Endodermal cell (in vitro differentiated cells): ENCODE measurements at regions not wholly inside any gene's neighbourhood (a gene's known extent, or its start where the extent isn't known, plus 50 kb on each side); places are given as distances from the start of the nearest gene placed in this dataset.

Experiments used
- DNase-seq: peaks from one replicate; pipeline ENCODE4 v3.0.0-alpha.2; 2017
- H3K27ac ChIP-seq: 2 replicates; pipeline ENCODE4 v1.5.1; 2013; ENCODE audit warnings: mild to moderate bottlenecking, low read depth, low read length, moderate library complexity
- H3K27me3 ChIP-seq: 2 replicates; pipeline ENCODE4 v1.6.1; 2013; ENCODE audit warnings: mild to moderate bottlenecking, low read length, moderate library complexity; ENCODE audit not compliant: insufficient read depth, control insufficient read depth, poor library complexity, severe bottlenecking
- H3K36me3 ChIP-seq: 2 replicates; pipeline ENCODE4 v1.7.0; 2013; ENCODE audit warnings: mild to moderate bottlenecking, low read length, moderate library complexity; ENCODE audit not compliant: control insufficient read depth, insufficient read depth
- H3K4me1 ChIP-seq: one replicate; pipeline ENCODE4 v1.7.0; 2013; ENCODE audit warnings: low read length; ENCODE audit not compliant: control insufficient read depth, insufficient read depth
- H3K4me3 ChIP-seq: 2 replicates; pipeline ENCODE4 v1.5.1; 2013; ENCODE audit warnings: mild to moderate bottlenecking, low read length, moderate library complexity
- H3K9ac ChIP-seq: 2 replicates; pipeline ENCODE4 v1.6.1; 2013; ENCODE audit warnings: mild to moderate bottlenecking, low read length, moderate library complexity; ENCODE audit not compliant: poor library complexity, severe bottlenecking; ENCODE audit errors: extremely low read depth
- H3K9me3 ChIP-seq: 2 replicates; pipeline ENCODE4 v1.6.1; 2013; ENCODE audit warnings: mild to moderate bottlenecking, low read length, moderate library complexity; ENCODE audit not compliant: control insufficient read depth
- H3K27ac Mint-ChIP-seq: 2 replicates; pipeline ENCODE4 v1.8.0; 2020; ENCODE audit warnings: mixed read lengths
- H3K27me3 Mint-ChIP-seq: 2 replicates; pipeline ENCODE4 v1.8.0; 2021; ENCODE audit warnings: mild to moderate bottlenecking, mixed read lengths; ENCODE audit not compliant: insufficient read depth
- H3K36me3 Mint-ChIP-seq: 2 replicates; pipeline ENCODE4 v1.8.0; 2020; ENCODE audit warnings: low read depth, mixed read lengths
- H3K4me1 Mint-ChIP-seq: 2 replicates; pipeline ENCODE4 v1.8.0; 2020; ENCODE audit warnings: mixed read lengths
- H3K4me3 Mint-ChIP-seq: 2 replicates; pipeline ENCODE4 v1.8.0; 2020; ENCODE audit warnings: mild to moderate bottlenecking, moderate library complexity, mixed read lengths
- H3K9me3 Mint-ChIP-seq: 2 replicates; pipeline ENCODE4 v1.8.0; 2020; ENCODE audit warnings: mild to moderate bottlenecking, mixed read lengths
- WGBS, 2 experiments: methylation state at CpG; one replicate each; pipeline versions ENCODE4 v1.1.5 to v1.1.7; 2013; ENCODE audit warnings: missing lambda C conversion rate in 2 of 2, mixed read lengths in 1 of 2; ENCODE audit not compliant: insufficient coverage in 1 of 2, insufficient read length in 1 of 2; 5-methylcytosine and 5-hydroxymethylcytosine counted together
- TF ChIP-seq, protein P1 (sequence below): fragments of 200-600 bp; sonication (generic); conservative IDR thresholded peaks from 2 replicates; pipeline ENCODE4 v1.5.0; 2021; ENCODE audit warnings: antibody characterized with exemption, mild to moderate bottlenecking

DNA sequence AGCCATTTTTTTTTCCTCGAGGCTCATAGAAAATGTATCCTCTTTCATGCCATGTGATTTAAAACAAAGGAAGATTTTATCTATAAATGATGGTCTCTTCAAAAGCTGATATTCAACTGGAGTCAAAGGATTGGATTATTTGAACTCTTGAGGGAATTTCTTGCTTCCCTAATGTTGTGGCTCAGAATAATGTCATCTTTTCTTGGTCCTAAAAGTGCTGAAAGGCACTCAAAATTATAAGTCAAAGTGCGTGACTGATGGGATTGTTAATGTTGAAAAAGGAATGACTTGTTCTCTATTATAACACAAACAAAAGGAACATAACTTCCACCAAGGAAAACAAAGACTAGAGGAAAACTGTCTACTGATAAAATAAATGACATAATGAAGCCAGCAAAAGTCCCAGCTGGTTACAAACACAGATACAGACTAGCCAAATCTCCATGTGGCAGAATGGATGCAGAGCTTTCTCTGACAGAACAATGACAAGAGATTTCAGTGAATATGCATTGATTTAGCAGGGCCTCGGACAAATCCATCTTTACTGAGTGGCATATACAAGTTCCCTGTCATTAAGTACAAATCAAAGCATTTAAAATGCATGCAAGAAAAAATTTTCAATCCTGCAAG lies 552.6 kb downstream of the GBA3 start:
- H3K4me1 Mint-ChIP-seq: peaks cover 23% of the 10 kb centered on the region
- 75 to 82% methylated on average over 2 of the region's 3 CpGs for WGBS, 2 experiments
- TF ChIP-seq, protein P1, sequence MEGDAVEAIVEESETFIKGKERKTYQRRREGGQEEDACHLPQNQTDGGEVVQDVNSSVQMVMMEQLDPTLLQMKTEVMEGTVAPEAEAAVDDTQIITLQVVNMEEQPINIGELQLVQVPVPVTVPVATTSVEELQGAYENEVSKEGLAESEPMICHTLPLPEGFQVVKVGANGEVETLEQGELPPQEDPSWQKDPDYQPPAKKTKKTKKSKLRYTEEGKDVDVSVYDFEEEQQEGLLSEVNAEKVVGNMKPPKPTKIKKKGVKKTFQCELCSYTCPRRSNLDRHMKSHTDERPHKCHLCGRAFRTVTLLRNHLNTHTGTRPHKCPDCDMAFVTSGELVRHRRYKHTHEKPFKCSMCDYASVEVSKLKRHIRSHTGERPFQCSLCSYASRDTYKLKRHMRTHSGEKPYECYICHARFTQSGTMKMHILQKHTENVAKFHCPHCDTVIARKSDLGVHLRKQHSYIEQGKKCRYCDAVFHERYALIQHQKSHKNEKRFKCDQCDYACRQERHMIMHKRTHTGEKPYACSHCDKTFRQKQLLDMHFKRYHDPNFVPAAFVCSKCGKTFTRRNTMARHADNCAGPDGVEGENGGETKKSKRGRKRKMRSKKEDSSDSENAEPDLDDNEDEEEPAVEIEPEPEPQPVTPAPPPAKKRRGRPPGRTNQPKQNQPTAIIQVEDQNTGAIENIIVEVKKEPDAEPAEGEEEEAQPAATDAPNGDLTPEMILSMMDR: no peak
- Histone ChIP-seq H3K9me3 (no peaks in the 10 kb centered on the region), H3K4me1 (no peaks in the 10 kb centered on the region), H3K4me3 (no peak overlapping the region), H3K27ac (no peak overlapping the region), H3K9ac (no peak overlapping the region), H3K36me3 (no peaks in the 10 kb centered on the region), H3K27me3 (no peaks in the 10 kb centered on the region)
- H3K9me3 Mint-ChIP-seq: no peaks in the 10 kb centered on the region
- H3K4me3 Mint-ChIP-seq: no peak overlapping the region
- DNase-seq: no peak
- H3K27me3 Mint-ChIP-seq: no peaks in the 10 kb centered on the region
- no peak overlapping the region for H3K27ac Mint-ChIP-seq
- no peaks in the 10 kb centered on the region for H3K36me3 Mint-ChIP-seq

DNA sequence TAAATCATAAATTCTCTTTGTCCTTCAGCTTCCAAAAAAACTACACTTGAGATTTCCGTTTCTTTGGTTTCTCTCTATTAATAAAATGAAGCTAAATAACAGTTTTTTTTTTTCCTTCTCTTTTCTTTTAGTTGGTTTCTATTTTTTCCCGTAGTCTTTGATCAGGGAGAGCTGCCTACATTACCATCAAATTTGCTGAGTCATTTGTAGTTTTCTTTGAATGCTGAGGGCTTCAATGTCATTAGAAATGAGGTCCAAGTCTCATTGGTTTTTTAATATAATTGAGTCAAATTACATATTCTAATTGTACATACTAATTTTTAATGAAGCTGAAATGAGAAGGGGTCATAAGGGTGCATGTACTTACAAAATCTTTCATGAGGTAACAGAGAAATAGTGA lies 550.2 kb downstream of the GBA3 start:
- Histone ChIP-seq H3K9me3 (no peaks in the 10 kb centered on the region), H3K9ac (no peak overlapping the region), H3K27ac (no peak overlapping the region), H3K4me1 (no peaks in the 10 kb centered on the region), H3K36me3 (no peaks in the 10 kb centered on the region), H3K27me3 (no peaks in the 10 kb centered on the region), H3K4me3 (no peak overlapping the region)
- no peaks in the 10 kb centered on the region for H3K27me3 Mint-ChIP-seq
- WGBS, 2 experiments: 96% methylated on average over 2 of the region's 2 CpGs; no CpG with 5 or more reads in 1 of the 2 experiments
- H3K36me3 Mint-ChIP-seq: no peaks in the 10 kb centered on the region
- no peak overlapping the region for H3K27ac Mint-ChIP-seq
- TF ChIP-seq, protein P1: no peak
- no peak overlapping the region for H3K4me3 Mint-ChIP-seq
- no peaks in the 10 kb centered on the region for H3K9me3 Mint-ChIP-seq
- no peak for DNase-seq
- peaks cover 23% of the 10 kb centered on the region for H3K4me1 Mint-ChIP-seq

DNA sequence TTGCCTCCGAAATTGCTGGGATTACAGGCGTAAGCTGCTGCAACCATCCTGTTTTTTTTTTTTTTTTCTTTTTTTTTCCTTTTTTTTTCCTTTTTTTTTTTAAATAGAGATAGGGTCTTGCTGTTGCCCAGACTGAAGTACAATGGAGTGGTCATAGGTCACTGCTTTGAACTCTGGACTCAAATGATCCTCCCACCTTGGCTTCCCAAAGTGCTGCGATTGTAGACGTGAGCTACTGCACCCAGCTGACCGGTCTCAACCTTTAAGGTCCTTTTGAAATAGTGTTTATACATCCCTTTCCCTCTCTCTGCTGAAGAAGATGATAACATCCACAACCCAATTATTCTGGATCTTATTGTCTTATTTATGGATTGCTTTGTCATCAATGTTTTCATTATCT lies 548.7 kb downstream of the GBA3 start:
- no peak overlapping the region for H3K4me3 ChIP-seq
- no peak for DNase-seq
- no peaks in the 10 kb centered on the region for H3K27me3 ChIP-seq
- Mint-ChIP-seq H3K27ac (no peak overlapping the region), H3K36me3 (no peaks in the 10 kb centered on the region), H3K4me1 (peaks cover 30% of the 10 kb centered on the region), H3K4me3 (no peak overlapping the region), H3K27me3 (no peaks in the 10 kb centered on the region), H3K9me3 (no peaks in the 10 kb centered on the region)
- H3K27ac ChIP-seq: no peak overlapping the region
- H3K36me3 ChIP-seq: no peaks in the 10 kb centered on the region
- no peak overlapping the region for H3K9ac ChIP-seq
- TF ChIP-seq, protein P1: no peak
- no peaks in the 10 kb centered on the region for H3K9me3 ChIP-seq
- H3K4me1 ChIP-seq: peaks cover 3% of the 10 kb centered on the region
- WGBS, 2 experiments: 89 to 93% methylated on average over 3 to 5 of the region's 5 CpGs
